Right kidney (tissue), 1 donor: ENCODE measurements at regions not wholly inside any gene's neighbourhood (a gene's known extent, or its start where the extent isn't known, plus 50 kb on each side); places are given as distances from the start of the nearest gene placed in this dataset.
"Not testable (repeated sequence)": the region's sequence is repeated elsewhere in the genome, so short reads cannot be mapped to it uniquely, and the experiment has no call there.

Experiments used
- DNase-seq: peaks from one replicate; pipeline ENCODE4 v3.0.0-alpha.2; 2016

DNA sequence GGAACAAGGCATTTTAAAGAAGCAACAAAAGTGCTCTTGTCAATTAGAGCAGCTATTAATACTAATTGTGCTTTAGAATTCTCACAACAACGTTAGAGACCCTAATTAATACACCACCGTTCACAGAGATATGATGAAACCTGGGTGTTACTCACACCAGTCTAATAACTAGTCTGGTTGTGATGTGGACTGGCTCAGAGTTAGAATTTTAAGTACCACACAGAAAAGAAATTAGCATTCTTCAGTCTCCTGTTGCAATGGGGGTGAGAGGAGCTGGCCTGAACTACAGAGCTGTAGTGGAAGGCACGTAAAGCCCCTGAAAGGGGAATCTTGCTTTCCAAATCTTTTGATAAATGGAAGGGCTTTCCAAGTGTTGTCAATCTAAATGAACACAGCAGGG is 240.8 kb upstream of the TOX3 start:
- no peak for DNase-seq

DNA sequence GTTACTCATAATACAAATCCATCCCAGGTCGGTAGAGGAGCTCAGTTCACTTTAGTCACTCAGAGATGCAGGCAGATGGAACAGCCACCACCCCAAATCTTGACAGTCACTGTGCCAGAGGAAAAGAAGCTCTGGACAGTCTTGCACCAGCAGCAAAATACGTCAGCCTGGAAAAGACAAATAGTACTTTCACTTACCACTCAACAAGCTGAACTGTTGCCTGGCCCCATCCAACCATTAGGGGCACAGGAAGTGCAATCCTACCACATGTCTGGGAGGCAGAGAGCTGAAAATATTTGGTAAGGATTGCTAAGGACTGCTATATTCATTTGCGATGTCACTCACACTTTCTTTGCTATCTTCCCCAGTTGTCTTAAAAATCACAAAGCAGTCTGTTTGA is 239.1 kb upstream of the TOX3 start:
- no peak for DNase-seq

DNA sequence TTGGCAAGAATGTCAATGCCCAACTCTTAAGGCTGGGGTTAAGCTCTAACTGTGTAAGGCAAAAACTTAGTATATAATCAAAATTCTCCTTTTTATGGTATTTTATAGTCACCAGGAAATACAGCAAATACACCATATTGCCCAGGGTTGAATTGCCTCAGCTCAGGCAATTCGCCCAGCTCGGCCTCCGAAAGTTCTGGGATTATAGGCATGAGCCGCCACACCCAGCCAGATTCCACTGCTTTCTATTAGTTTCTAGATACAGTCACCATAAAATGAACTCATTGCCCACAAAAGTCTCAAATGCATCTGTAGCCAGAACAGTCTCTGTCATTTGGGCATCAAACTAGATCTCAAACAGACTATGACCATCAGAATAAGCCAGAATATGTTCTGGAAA is 238.7 kb upstream of the TOX3 start:
- no peak for DNase-seq

GRCh38 chr16:52783616-52784015 is 236.7 kb upstream of the TOX3 start:
- DNase-seq = no peak

- no peak for DNase-seq
Observed at GRCh38 chr16:52781005-52781630, 234.2 kb upstream of the TOX3 start.

- no peak for DNase-seq
Observed at GRCh38 chr16:52773026-52773425, 226.1 kb upstream of the TOX3 start.

- DNase-seq = no peak
Observed at GRCh38 chr16:52770828-52771227, 223.9 kb upstream of the TOX3 start.

GRCh38 chr16:52758473-52758855 is 211.5 kb upstream of the TOX3 start:
- DNase-seq = no peak

DNA sequence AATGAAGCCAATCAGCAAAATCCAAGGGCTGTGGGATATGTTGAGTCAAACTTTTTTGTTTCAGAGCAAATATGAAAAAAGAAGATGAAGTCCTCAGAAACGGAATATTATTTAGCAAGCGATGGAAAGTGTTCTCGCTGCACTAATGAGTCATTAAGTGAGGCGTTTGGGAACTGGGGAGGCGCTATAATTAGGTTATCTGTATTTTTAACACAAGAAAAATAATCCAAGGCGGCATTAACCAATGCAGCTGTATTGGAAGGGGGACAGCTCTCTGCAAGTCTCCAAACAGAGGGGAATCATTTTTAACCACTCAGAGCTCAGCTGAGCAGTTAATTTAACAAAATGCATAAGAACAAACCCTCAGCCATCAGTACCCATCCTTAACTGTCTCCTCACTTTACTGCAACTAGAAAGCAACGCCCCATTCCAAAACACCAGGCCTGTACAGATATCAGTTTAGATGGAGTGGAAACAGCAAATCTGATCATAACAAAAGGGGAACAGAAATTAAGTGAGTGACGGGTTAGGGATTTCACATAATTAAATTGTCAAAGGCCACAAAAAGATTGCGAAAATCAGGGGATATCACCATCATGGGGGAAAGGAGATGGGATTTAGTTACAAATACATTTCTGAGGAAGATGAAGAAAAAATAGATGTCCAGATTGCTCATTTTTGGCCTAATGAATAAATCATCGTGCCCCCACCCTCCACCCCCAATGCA is 211.0 kb upstream of the TOX3 start:
- no peak for DNase-seq

- DNase-seq = no peak
Observed at GRCh38 chr16:52756812-52757517, 210.0 kb upstream of the TOX3 start.

DNA sequence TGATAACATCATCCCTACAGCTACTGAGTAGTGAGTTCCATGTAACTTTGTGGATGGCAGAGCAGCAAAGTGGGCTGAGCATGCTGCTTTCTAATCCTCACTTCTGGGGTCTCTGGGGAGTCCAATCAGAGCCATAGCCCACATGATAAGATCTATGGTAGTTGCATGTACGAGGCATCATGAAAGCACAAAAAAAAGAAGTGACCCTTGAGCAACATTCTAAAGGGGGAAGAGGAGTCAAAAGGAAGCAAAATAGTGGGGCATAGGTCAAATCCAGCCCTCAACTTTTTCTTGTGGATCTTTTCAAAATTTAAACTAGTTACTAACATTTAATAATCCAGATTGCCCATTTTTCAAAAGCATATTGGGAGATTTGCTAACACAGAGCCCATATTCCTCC is 208.5 kb upstream of the TOX3 start:
- no peak for DNase-seq

- DNase-seq = no peak
Observed at GRCh38 chr16:52751035-52751434, 204.1 kb upstream of the TOX3 start.

GRCh38 chr16:52748741-52749140 is 201.8 kb upstream of the TOX3 start:
- no peak for DNase-seq

- DNase-seq = no peak
Observed at GRCh38 chr16:52747088-52747595, 200.2 kb upstream of the TOX3 start.

DNA sequence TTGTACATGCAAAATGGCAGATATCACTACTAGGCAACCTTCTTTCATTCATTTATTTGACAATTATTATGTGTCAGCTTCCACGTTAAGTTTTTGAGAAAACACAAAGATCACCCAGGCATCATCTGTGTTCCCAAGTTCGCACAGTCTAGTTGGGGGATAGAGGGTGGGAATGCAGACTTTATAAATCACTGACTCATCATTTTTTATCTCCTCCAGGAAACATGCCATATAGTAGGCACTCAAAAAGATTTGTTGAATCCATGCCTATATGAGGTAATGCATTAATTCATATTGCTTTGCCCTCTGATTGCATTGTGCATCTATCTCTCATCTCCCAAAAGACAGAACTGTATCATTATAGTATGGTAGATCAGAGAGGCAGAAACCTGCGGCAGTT is 196.8 kb upstream of the TOX3 start:
- DNase-seq = no peak

GRCh38 chr16:52742608-52743170 is 195.7 kb upstream of the TOX3 start:
- no peak for DNase-seq

GRCh38 chr16:52742052-52742451 is 195.1 kb upstream of the TOX3 start:
- DNase-seq = no peak

DNA sequence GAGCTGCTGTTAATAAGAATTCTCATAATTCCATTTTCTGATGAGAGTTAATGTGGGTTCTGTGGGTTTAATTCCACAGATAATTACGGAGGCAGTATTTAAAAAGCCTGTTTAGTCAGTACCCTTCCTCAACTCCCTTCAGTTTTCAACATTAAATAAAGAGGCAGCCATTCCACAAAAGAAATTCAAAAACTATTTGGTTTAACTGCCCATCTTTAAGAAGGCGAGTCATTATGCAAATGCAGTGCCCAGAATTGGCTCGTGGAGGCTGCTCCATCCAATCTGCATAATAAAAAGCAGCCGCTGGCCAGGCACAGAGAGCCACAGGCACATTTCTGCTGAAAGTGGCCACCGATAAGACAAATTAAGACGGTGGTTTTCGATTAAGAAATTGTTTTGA is 194.4 kb upstream of the TOX3 start:
- DNase-seq = no peak

GRCh38 chr16:52740766-52741165 is 193.8 kb upstream of the TOX3 start:
- DNase-seq = no peak

DNA sequence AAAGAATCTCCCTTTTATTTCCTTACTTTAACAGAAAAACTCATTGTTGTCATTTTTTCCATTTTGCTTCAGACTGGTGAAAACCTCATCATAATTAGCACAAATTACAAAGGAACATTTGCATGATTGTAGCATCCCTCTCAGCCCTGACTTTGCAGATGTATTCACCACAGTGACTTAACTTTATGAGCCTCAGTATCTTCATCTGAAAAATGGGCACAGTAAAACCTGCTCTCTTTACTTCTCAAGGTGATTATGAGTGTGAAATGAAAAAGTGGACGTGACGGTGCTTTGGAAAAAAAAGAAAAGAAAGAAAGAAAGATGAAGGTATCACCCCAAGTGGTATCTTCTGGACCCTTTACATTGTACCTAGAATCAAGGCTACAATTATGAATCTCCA is 193.4 kb upstream of the TOX3 start:
- no peak for DNase-seq

DNA sequence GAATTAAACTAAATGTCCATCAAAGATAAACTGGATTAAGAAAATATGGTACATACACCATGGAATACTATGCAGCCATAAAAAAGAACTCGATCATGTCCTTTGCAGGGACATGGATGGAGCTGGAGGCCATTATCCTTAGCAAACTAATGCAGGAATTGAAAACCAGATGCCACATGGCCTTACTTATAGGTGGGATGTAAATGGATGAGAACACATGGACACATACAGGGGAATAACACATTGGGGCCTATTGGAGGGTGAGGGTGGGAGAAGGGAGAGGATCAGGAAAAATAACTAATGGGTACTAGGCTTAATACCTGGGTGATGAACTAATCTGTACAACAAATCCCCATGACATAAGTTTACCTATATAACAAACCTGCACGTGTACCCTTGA is 192.0 kb upstream of the TOX3 start:
- not testable (repeated sequence) for DNase-seq

DNA sequence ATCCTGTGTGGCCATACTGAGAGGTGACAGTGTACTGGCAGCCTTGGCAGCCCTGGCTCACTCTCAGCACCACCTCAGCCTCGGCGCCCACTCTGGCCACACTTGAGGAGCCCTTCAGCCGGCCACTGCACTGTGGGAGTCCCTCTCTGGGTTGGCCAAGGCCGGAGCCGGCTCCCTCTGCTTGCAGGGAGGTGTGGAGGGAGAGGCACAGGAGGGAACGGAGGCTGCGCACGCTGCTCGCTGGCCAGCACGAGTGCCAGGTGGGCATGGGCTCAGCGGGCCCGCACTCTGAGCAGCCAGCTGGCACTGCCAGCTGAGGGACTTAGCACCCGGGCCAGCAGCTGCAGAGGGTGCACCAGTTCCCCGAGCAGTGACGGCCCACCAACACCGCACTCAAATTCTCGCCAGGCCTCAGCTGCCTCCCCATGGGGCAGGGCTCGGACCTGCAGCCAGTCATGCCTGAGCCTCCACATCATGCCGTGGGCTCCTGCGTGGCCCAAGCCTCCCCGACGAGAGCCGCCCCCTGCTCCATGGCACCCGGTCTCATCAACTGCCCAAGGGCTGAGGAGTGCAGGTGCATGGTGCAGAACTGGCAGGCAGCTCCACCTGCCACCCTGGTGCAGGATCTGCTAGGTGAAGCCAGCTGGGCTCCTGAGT is 184.4 kb upstream of the TOX3 start:
- DNase-seq = no peak

- no peak for DNase-seq
Observed at GRCh38 chr16:52729731-52730130, 182.8 kb upstream of the TOX3 start.
